DND-41 (cell line): ENCODE measurements at regions not wholly inside any gene's neighbourhood (a gene's known extent, or its start where the extent isn't known, plus 50 kb on each side); places are given as distances from the start of the nearest gene placed in this dataset.

Source experiments
- ATAC-seq: fragments of 200-7000 bp; cut with Tn5 transposase; 3 replicates; pipeline ENCODE4 v1.9.1; 2021; ENCODE audit warnings: low read depth; ENCODE audit not compliant: insufficient read depth
- DNase-seq: peaks from one replicate; pipeline ENCODE4 v3.0.0-alpha.2; 2020
- H2AFZ ChIP-seq: 2 replicates; pipeline ENCODE4 v1.6.0; 2012; ENCODE audit warnings: low read depth, low read length
- H3K27ac ChIP-seq: 2 replicates; pipeline ENCODE4 v1.5.1; 2012; ENCODE audit warnings: low read length, inconsistent platforms
- H3K27me3 ChIP-seq: fragments of 200-600 bp; sonication (generic); 2 replicates; pipeline ENCODE4 v1.6.0; 2012; ENCODE audit warnings: low read length, mild to moderate bottlenecking, inconsistent platforms; ENCODE audit not compliant: insufficient read depth, poor library complexity
- H3K36me3 ChIP-seq: 2 replicates; pipeline ENCODE4 v1.5.1; 2012; ENCODE audit warnings: low read length, inconsistent platforms; ENCODE audit not compliant: insufficient read depth
- H3K4me1 ChIP-seq: 2 replicates; pipeline ENCODE4 v1.5.1; 2012; ENCODE audit warnings: mild to moderate bottlenecking, low read length; ENCODE audit not compliant: insufficient read depth
- H3K4me2 ChIP-seq: 2 replicates; pipeline ENCODE4 v1.6.0; 2012; ENCODE audit warnings: mild to moderate bottlenecking, moderate library complexity, low read length, inconsistent platforms; ENCODE audit not compliant: insufficient read depth
- H3K4me3 ChIP-seq, 2 experiments: fragments of 200-600 bp in 1 of 2; shearing (Covaris generic) in 1 of 2; 2 replicates each; pipeline ENCODE4 v1.5.1; 2012 to 2016; ENCODE audit warnings: inconsistent platforms in 2 of 2, low read length in 2 of 2, mild to moderate bottlenecking in 2 of 2, low read depth in 1 of 2, moderate library complexity in 1 of 2
- H3K79me2 ChIP-seq: 2 replicates; pipeline ENCODE4 v1.6.0; 2012; ENCODE audit warnings: low read length, inconsistent platforms; ENCODE audit not compliant: insufficient read depth
- H3K9ac ChIP-seq: 2 replicates; pipeline ENCODE4 v1.6.0; 2012; ENCODE audit warnings: low read depth, mild to moderate bottlenecking, inconsistent platforms, low read length, moderate library complexity
- H3K9me3 ChIP-seq: 2 replicates; pipeline ENCODE4 v1.5.1; 2012; ENCODE audit warnings: low read length, moderate library complexity, mild to moderate bottlenecking, inconsistent platforms; ENCODE audit not compliant: insufficient read depth, severe bottlenecking
- H4K20me1 ChIP-seq: 2 replicates; pipeline ENCODE4 v1.6.0; 2012; ENCODE audit warnings: low read length; ENCODE audit not compliant: insufficient read depth
- CTCF ChIP-seq: IDR thresholded peaks from 2 replicates; pipeline ENCODE4 v1.5.1; 2012; ENCODE audit warnings: borderline replicate concordance, low read length, moderate library complexity, mild to moderate bottlenecking; ENCODE audit not compliant: poor library complexity, severe bottlenecking; ENCODE audit errors: extremely low read depth
- EZH2 ChIP-seq: IDR thresholded peaks from 3 replicates; pipeline ENCODE4 v1.6.1; 2012; ENCODE audit warnings: borderline replicate concordance, low read depth, mild to moderate bottlenecking, moderate library complexity, low read length, inconsistent platforms; ENCODE audit not compliant: severe bottlenecking

- Histone ChIP-seq H3K4me3 (no peak overlapping the region), H3K9ac (no peak overlapping the region), H3K27ac (no peak overlapping the region), H2AFZ (no peak overlapping the region), H3K36me3 (no peaks in the 10 kb centered on the region), H3K79me2 (no peaks in the 10 kb centered on the region), H3K4me1 (peaks cover 15% of the 10 kb centered on the region), H3K9me3 (no peaks in the 10 kb centered on the region), H3K27me3 (no peaks in the 10 kb centered on the region), H4K20me1 (no peaks in the 10 kb centered on the region), H3K4me2 (no peak overlapping the region)
- DNase-seq, result no peak
- no peak for ATAC-seq
- TF ChIP-seq CTCF, result no peak
- TF ChIP-seq EZH2, result no peak
Observed at GRCh38 chr3:30440880-30441279, 165.5 kb upstream of the TGFBR2 start.

GRCh38 chr3:30443756-30444673 is 162.4 kb upstream of the TGFBR2 start:
- TF ChIP-seq EZH2, result no peak
- no peak for TF ChIP-seq CTCF
- no peak overlapping the region for H3K27ac ChIP-seq
- no peak overlapping the region for H2AFZ ChIP-seq
- ATAC-seq, result no peak
- no peaks in the 10 kb centered on the region for H3K79me2 ChIP-seq
- H3K27me3 ChIP-seq, result no peaks in the 10 kb centered on the region
- H3K9me3 ChIP-seq, result no peaks in the 10 kb centered on the region
- DNase-seq, result no peak
- H4K20me1 ChIP-seq, result no peaks in the 10 kb centered on the region
- H3K4me2 ChIP-seq, result no peak overlapping the region
- H3K36me3 ChIP-seq, result no peaks in the 10 kb centered on the region
- no peak overlapping the region for H3K9ac ChIP-seq
- H3K4me1 ChIP-seq, result no peaks in the 10 kb centered on the region
- H3K4me3 ChIP-seq, result no peak overlapping the region

GRCh38 chr3:30448450-30449289 is 157.7 kb upstream of the TGFBR2 start:
- ATAC-seq (no peak), DNase-seq (no peak)
- no peaks in the 10 kb centered on the region for H3K27me3 ChIP-seq
- no peak overlapping the region for H3K27ac ChIP-seq
- no peaks in the 10 kb centered on the region for H4K20me1 ChIP-seq
- no peaks in the 10 kb centered on the region for H3K4me1 ChIP-seq
- H3K4me3 ChIP-seq, result no peak overlapping the region
- H3K79me2 ChIP-seq, result no peaks in the 10 kb centered on the region
- no peaks in the 10 kb centered on the region for H3K36me3 ChIP-seq
- no peak overlapping the region for H3K4me2 ChIP-seq
- no peak overlapping the region for H2AFZ ChIP-seq
- no peaks in the 10 kb centered on the region for H3K9me3 ChIP-seq
- H3K9ac ChIP-seq, result no peak overlapping the region
- TF ChIP-seq EZH2 (no peak), CTCF (no peak)
